HG02938 (cell line): ENCODE measurements at regions not wholly inside any gene's neighbourhood (a gene's known extent, or its start where the extent isn't known, plus 50 kb on each side); places are given as distances from the start of the nearest gene placed in this dataset.
"Not testable (repeated sequence)": the region's sequence is repeated elsewhere in the genome, so short reads cannot be mapped to it uniquely, and the experiment has no call there.

Experiments used
- ATAC-seq: cut with Tn5 transposase; IDR thresholded peaks from one replicate; pipeline ENCODE4 v1.9.1; 2021; ENCODE audit warnings: mild to moderate bottlenecking, moderate library complexity; ENCODE audit not compliant: unreplicated experiment

DNA sequence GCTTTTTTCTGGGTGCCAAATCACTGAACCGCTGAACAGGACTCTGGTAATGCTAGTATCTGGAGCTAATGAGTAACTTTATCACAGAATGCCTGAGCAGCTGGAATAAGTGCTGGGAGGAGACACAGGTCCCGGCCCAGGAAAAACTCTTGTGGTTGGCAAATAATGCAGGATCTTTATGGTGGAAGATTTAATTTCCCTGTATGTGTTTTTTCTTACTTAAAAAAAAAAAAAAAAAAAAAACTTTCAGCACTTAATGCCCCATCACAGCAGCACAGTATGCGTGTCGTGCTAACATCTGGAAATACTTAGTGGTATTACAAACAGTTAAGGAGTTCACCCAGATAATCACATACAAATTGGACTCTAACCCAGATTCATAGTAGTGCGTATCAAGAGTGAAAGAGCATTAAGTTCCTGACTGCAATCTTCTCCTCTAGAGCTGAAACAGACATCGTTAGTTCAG is 220.7 kb downstream of the TOMM20 start:
- no peak for ATAC-seq

DNA sequence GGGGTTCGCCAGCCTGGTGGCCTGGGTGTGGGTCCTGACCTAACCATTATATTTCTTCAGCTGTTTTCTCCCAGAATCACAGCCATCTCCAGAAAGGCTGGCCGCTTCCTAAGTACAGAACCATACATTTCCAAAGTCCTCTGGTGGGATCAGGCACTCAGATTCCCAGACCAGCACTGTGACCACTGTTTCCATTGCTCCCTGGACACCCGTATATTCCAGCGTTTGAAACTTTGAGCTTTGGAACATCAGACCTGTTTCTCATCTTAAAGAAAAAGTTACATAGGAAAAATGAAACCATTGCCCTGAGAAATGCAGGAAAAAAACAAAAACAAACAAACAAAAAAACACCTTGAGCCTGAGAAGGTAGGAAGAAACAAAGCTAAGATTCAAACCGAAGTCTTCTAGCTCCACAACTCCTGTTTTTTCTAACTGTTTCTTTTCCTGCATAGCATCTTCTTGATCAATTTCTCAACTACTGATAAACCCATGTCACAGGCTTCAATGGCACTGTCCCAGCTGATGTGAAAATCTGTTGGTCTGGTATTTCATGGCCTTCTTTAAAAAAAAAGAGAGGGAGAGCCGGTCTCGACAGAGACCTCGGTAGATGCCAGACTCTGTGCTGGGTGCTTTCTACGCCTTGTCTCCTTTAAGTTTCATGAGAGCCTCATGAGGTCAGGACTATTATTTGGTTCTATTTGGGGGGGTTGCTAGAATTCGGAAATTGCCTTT is 221.3 kb downstream of the TOMM20 start:
- no peak for ATAC-seq

DNA sequence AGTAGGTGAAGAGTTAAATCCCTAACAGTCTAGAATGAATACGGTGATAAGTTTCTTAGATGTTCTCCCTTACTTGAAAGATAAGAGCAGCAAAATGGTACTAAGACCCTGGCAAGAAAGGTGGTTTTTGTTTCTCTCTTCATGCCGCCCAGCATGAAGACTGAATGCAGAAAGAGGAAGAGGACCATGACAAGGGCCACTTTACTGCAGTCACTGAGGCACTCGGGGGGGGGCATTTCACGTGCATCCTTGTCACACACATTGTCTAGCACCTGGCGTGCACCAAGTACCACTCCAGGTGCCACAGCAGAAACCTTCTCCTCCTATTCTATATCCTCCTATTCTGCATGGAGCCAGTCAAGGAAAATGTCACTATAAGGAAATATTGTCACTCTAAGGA is 222.0 kb downstream of the TOMM20 start:
- no peak for ATAC-seq

DNA sequence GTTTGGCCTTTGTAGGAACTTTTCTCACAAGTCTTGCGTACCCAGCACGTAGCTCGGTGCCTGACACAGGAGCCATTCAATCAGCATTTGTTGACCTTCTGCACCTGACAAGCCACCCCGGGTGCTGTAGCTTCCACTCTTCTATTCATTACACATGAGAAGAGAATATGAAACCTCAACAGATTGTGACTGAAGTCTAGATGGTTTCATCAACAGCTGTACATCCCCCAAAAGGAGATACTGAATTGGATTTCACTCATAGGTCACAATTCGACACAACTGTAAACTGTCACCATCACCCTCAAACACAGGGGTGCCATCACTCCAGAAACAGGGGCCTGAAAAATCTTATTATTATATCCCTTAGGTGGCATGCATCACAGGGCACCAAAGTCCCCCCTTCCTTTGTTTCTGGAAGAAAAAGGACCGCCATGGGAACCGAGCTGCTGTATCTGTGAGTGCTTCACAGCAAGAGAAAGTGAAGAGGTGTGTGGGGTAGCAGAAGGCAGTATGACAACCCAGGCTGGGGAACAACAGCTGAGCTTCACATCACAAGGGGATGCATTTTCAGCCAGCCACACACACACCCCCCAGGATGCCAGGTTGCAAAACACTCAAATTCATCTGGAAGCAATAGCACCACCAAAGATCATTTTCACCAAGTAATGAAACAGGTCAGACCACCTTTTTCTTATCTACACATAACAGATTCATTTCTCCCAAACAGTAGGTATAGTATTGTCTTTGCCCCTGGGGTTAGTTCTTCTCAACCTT is 225.7 kb downstream of the TOMM20 start:
- ATAC-seq, result no peak

DNA sequence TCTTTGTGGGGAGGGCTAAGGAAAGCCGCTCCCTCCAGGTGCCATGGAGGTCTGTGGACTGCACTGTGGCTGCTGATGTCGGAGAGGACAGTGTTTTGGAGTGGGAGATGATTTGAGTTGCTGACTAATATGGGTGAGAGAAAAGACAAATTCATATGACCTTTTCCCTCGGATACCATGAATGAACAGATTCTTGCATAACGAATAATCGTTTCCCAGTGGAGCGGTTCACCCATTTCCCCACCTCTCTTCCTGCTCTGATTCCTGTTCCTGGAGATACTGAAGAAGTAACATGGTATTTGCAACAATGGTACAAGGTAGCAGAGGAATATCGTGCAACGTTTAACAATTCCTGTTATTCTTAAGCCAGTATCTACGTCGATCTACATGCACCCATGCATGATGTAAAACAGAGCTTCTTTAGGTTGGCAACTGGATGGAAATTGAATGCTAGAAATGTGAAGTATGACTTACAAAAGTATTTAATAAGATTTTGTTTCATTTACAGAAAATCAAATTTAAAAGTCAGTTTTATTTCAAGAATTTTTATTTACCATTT is 227.1 kb downstream of the TOMM20 start:
- no peak for ATAC-seq

DNA sequence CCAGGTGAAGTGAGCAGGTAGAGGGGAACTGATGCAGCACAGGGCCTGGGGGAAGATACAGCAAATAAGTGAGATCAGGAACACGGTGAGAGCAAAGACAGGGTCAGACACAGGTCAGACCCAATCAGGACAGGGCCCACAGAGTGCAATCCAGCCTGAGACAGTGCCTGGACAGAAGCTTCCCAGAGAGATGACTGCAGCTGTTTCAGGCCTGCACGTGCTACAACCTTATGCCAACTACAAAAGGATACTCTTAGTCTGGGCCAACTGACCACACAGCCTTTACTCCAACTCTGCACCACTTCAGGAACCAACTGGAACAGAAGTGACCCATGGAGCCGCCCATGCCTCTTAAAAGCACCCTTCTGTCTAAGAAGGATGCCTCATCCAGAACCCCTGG is 228.0 kb downstream of the TOMM20 start:
- ATAC-seq, result no peak

DNA sequence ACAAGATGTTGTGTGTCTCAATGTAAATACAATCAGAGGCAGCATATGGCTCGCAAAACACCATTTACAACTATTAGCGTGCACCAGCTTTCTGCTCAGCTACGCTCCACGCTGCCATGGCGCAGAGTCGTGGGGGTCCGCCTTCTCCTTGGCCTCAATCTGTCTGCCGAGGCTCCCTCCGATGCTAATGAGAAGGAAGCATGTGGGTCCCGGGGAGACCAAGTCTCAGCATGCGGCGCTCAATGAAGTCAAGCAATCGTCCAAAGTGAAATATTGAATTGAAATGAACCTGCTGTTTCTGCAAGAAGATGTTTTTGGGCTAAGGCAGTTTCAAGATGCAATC is 228.9 kb downstream of the TOMM20 start:
- no peak for ATAC-seq

DNA sequence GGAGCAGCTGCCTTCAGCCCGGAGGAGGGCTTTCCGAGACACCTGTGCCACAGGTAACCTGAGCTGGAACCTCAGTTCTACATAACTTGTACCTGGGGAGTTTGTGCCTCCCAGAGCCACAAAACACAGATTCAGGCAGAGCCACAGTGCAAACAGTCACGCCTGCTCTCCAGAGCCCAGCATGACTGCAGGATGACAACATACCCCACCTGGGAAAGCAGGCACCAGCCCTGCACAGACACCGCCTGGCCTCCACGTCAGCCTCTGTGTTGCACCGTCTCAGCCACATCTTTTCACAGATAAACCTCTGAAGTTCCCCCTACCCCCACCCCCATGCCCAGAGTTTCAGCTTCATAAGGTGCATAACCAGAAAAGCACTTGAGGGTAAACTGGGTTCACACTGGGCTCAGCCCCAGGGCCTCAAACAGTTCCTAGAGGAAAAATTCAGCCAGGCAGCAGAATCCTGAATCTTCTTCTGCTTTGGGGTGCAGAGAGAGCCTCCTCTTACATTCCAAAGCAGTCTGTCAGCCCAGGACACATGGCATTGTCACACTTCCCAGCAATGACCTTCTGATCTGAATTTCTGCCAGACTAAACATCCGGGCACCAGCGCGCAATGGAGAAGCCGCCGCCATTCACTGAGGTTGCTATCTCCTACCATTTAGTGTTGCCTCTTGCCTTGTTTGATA is 229.5 kb downstream of the TOMM20 start:
- ATAC-seq, result no peak

DNA sequence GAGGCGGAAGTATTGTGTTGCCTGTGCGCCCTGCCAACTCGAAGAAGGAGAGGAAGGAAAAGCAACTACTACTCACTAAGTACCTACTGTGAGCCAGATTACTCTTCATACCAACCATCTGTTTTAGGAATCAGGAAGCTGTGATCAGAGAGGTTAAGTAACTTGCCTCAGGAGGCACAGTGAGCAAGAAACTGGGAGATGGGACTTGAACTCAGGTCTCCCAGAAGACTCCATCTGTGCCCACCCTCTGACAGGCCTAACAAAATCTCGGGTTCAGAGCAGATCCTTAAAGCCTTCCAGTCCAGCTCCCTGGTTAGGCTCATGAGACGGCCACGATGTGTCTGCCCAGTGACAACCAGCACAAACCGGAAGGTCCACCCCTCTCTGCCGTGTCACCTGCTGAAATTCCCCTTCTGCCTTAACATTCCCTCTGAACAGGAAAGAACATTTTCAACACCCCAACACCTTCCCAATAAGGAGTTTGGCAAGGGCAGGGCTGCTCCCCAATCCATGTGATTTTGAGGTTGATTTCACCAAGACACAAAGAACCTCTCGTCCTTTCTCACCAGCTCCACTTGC is 230.1 kb downstream of the TOMM20 start:
- ATAC-seq, result no peak

DNA sequence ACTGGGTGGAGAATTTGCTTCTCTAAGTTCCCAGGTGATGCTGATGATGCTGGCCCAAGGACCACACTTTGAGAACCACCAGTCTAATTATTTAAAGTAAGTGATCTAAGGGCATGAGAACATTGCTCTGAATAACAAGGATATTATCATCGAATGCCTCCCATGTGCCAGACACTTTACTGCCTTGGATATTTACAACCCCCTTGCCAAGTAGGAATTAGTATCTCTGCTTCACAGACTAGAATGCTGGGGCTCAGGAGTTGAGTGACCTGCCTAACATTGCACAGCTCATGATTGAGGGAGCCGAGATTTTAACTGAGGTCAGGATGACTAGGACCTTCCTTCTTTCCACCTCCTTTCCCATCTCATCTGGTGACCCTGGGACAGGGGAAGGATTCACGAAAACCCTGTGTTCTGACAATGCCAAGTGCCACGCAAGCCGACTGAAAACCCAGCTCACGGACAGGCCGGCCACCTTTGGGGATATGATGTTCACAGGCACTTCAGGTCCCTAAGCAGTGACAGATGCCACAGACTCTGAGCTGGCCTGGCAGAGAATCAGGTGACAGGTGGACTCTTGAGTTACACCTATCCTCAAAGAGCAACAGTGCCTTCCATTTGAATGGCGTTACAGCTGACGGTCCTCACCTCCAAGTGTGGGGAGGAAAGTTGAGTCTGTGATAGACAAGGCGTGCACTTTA is 230.7 kb downstream of the TOMM20 start:
- no peak for ATAC-seq

DNA sequence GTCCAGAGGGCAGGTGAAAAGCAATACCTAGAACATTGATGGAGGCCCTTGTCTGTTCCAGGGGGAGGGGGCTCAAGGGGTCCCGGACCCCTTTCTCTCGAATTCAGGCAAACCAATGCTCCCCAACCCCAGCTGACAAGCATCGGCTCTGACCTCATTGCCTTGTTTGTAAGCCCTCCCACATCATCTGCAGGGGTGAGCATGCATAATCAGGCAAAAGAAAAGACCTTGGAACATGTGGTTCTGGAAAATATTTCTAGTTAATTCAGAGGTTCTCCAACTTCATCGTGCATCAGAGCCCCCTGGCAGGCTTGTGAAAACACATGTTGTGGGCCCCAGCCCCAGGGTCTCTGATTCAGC is 231.3 kb downstream of the TOMM20 start:
- no peak for ATAC-seq

DNA sequence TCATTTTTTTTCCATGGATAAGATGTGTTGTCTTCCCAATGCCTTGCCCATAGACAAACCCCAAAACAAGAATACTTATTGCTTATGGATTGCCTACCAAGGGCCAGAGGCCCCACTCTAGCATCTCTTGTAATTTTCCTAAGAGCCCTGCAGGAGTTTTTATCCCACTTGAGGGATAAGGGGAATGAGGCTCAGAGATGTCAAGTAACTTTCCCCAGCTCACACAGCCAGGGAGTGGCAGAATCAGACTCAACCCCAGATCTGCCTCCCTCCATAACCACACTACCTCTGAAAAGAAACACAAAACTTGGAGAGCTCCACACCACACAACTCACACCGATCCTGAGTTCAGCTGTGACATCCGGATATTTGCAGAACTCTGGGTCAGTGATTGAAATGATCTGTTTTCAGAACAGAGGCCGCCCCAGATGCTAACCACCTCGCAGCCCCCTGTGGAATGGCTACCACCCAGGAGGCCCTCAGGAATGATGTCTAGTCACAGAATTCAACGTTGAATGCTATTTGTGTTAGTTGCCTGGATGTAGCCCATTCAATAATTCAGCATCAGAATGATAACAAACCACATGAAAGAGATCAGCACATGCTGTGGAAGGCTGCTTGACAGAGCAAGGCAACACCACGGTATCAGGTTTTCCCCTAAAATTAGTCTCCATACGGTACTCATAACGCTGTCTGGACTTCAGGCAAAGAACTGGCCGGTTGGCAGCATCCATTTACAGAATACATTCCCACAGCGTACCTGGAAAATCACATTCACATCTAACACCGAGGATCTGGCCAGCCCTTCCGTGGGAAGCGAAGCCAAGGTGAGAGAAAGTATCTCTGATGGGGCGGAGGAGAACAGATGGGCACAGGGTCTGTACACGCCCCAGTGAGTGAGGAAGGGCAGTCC is 231.9 kb downstream of the TOMM20 start:
- no peak for ATAC-seq

DNA sequence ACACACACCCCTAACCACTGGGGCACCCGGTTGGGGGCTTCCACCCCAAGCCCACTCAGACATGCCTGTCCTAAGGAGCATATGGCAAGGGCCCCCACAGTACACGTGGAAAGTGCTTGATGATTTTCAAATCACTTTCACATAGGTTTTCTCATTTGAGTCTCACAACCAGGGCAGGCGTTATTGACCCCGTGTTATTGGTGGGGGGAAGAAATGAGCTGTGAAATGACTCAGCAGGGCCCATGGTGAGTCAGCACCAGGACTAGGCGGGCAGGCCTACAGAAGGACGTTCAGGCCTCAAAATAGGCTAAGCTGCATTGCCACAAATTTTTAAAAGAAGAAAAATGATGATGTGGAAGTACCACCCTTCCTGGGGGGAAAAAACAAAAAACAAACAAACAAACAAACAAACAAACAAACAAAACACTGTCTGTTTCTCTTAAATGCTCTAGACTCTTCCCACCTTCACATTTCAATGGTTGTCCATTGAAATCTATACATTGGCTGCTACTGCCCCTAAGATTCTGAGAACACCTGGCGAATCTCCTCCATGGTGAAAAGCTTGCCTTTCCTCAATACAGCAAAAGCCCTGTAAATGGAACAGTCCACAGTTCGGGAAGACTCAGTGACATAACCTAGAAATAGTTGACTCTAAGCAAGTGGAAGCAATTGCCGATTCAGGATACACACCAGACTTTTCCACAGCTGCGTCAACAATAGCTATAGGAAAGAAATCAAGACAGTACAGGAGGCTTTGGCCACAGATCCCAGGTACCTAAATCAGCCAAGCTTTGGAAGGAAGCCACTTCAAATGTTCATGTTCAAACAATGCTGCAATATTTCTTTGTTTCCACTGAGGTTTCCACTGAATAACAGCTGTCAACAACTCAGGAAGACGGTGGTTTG is 234.7 kb downstream of the TOMM20 start:
- ATAC-seq, result no peak

DNA sequence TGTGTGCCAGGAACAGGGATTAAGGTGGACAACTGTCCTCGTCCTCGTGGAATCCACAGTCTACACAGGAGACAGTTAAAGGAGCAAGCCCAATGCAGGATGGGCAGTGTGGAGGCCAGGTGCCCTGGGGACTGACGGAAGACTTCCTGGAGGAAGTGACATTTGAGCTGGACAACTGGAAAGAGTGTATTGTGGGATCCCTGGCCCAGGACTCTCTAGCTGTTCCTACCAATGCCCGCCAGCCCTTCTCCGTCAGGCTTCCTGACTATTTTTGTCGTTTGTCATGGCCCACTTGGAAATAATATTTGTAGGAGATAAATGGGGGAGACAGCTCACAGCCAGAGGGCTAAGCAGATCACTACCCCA is 235.3 kb downstream of the TOMM20 start:
- no peak for ATAC-seq

DNA sequence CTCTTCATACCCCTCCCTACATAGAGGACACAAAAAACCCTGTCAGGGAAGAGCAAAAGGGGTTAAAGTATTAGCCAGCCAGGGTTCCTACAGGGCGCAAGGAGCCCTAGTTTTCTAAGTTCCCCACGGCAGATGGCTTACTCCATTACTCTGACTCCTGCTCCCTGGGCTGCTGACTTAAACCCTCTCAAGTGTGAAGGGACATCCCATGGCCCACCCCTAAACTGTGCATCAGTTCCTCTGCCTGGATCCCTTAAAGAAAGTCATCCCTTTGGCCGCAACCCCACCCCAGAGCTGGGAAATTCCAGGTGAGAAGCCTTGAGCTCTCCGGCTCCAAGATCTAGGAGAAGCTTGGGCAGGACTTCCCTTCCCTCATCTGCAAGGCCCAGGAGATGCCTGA is 236.0 kb downstream of the TOMM20 start:
- ATAC-seq, result no peak

DNA sequence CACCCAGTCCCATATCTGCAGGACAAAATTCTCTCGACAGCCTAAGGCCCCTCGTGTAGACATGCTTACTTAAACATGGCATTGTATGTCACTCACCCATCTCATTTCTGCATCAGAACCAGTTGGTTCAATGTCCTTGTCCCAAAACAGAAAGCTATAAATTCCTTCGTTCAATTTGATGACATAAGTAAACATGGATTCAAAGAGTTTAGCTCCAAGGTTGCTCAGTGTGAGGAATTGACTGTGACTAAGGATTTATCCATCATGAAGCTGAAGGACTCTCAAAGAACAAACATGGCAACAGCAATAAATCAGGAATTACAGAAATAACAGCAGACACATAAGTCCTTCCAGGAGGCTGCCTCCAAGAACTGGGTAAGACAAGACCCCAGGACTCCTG is 237.2 kb downstream of the TOMM20 start:
- ATAC-seq, result no peak

DNA sequence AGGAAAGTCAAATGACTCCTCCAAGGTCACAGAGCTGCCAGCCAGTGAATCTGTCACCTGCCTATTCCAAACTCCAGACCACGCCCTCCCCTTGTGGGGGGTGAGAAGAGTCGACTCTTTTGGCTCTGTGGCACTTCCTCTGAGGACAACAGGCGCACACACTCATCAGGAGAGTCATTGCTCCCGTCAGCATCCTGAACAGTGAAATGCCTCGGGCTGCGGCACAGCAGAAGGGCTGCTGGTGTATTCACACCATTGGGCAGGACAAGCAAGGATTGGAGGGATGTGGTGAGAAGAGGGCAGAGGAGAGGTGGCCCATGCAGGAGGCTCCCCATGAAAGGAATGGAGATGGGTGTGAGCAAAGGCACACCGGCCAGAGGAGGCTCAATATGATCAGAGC is 239.0 kb downstream of the TOMM20 start:
- no peak for ATAC-seq

DNA sequence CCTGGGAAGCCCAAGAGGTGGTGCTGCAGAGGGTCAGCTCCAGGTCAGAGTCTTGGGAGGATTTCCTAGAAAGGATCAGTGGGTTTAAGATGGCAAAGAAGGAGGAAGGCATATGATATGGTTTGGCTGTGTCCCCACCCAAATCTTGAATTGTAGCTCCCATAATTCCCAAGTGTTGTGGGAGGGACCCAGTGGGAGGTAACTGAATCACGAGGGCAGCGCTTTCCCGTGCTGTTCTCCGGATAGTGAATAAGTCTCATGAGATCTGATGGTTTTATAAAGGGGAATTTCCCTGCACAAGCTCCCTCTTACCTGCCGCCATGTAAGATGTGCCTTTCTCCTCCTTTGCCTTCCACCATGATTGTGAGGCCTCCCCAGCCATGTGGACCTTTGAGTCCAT is 240.4 kb downstream of the TOMM20 start:
- ATAC-seq, result not testable (repeated sequence)
